Small intestine (tissue), 7 donors: ENCODE measurements at regions not wholly inside any gene's neighbourhood (a gene's known extent, or its start where the extent isn't known, plus 50 kb on each side); places are given as distances from the start of the nearest gene placed in this dataset.
A peak's percentile ranks its signal among the peaks of the same experiment; 100 is the strongest.

Experiments used
- DNase-seq, 2 donors: peaks; one replicate each; pipeline versions ENCODE4 v3.0.0 to v3.0.0-alpha.2; 2013
- FAIRE-seq: peaks from 2 replicates; lab custom pipeline; 2012; peaks lifted over from hg19 to GRCh38; lab: Jason Lieb, UNC
- H3K27ac ChIP-seq, 3 donors: one replicate each; pipeline ENCODE4 v1.5.1; 2013; ENCODE audit warnings: low read length in 2 of 3, mild to moderate bottlenecking in 2 of 3, control low read depth in 1 of 3, inconsistent platforms in 1 of 3, low read depth in 1 of 3, moderate library complexity in 1 of 3
- H3K27me3 ChIP-seq, 3 donors: one replicate each; pipeline ENCODE4 v1.6.1; 2013; ENCODE audit warnings: low read length in 3 of 3, inconsistent platforms in 1 of 3; ENCODE audit not compliant: control insufficient read depth in 3 of 3, insufficient read depth in 3 of 3
- H3K36me3 ChIP-seq, 3 donors: one replicate each; pipeline ENCODE4 v1.6.1; 2013; ENCODE audit warnings: low read length in 3 of 3, inconsistent platforms in 1 of 3, low read depth in 1 of 3, mild to moderate bottlenecking in 1 of 3, moderate library complexity in 1 of 3; ENCODE audit not compliant: control insufficient read depth in 3 of 3, insufficient read depth in 2 of 3
- H3K4me1 ChIP-seq, 3 donors: one replicate each; pipeline ENCODE4 v1.6.1; 2013; ENCODE audit warnings: low read length in 2 of 3, inconsistent platforms in 1 of 3, low read depth in 1 of 3, mild to moderate bottlenecking in 1 of 3, moderate library complexity in 1 of 3; ENCODE audit not compliant: control insufficient read depth in 3 of 3, insufficient read depth in 2 of 3
- H3K4me3 ChIP-seq, 3 donors: one replicate each; pipeline ENCODE4 v1.5.1; 2013; ENCODE audit warnings: low read length in 3 of 3, control low read depth in 1 of 3, inconsistent platforms in 1 of 3, low read depth in 1 of 3, mild to moderate bottlenecking in 1 of 3, moderate library complexity in 1 of 3
- H3K9me3 ChIP-seq, 2 donors: one replicate each; pipeline ENCODE4 v1.6.1; 2013; ENCODE audit warnings: low read depth in 1 of 2, low read length in 1 of 2; ENCODE audit not compliant: control insufficient read depth in 2 of 2, insufficient read depth in 1 of 2
- WGBS, 3 donors: extraction: QIAGEN DNeasy Blood & Tissue Kit; methylation state at CpG; one replicate each; pipeline ENCODE4 v1.1.7; 2013; 5-methylcytosine and 5-hydroxymethylcytosine counted together
- donor health status: healthy with polysubstance abuse.
- donor health status: control.
- donor health status: control.
- donor health status: Bipolar disorder and iron deficiency.
- donor health status: healthy.

DNA sequence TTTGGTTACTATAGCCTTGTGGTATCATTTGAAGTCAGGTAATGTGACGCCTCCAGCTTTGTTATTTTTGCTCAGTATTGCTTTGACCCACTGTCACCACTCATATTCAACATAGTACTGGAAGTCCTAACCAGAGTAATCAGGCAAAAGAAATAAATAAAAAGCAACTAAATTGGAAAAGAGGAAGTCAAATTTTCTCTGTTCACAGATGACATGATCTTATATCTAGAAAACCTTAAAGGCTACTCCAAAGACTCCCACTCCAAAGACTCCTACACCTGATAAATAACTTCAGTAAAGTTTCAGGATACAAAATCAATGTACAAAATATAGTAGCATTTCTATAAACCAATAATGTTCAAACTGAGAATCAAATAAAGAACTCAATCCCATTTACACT, 348.6 kb downstream of the CXXC4 start:
- FAIRE-seq: no peak
- WGBS, 3 donors: 81 to 95% (median 89%) methylated on average over 1 of the region's 1 CpG
- H3K36me3 ChIP-seq: no peaks in the 10 kb centered on the region
- no peak for DNase-seq
- no peaks in the 10 kb centered on the region for H3K4me1 ChIP-seq
- H3K4me3 ChIP-seq: no peak overlapping the region
- no peaks in the 10 kb centered on the region for H3K27me3 ChIP-seq
- no peaks in the 10 kb centered on the region for H3K9me3 ChIP-seq
- H3K27ac ChIP-seq: no peak overlapping the region

DNA sequence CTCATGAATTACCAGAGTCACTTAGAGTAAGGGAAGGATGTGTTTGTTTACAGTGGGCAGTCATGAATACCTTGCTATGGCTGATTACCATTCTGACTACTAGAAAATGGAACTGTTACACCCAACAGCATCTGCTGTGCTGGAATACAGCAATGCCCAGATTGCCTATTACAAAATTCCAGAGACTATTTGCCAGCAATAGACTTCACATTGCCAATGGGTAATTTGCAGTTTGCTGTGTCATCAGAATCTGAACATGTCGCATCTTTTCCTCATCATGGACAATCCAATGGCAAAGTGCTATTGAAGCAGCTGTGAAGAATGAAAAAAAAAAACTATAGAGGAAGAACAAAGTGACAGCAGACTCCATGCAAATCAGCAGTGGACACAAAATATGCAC, 356.6 kb downstream of the CXXC4 start:
- no peaks in the 10 kb centered on the region for H3K36me3 ChIP-seq
- DNase-seq (no peak), FAIRE-seq (no peak)
- H3K4me3 ChIP-seq: no peak overlapping the region
- no peaks in the 10 kb centered on the region for H3K9me3 ChIP-seq
- 88 to 100% (median 95%) methylated on average over 1 of the region's 1 CpG for WGBS, 3 donors
- H3K27me3 ChIP-seq: no peaks in the 10 kb centered on the region
- no peaks in the 10 kb centered on the region for H3K4me1 ChIP-seq
- no peak overlapping the region for H3K27ac ChIP-seq

DNA sequence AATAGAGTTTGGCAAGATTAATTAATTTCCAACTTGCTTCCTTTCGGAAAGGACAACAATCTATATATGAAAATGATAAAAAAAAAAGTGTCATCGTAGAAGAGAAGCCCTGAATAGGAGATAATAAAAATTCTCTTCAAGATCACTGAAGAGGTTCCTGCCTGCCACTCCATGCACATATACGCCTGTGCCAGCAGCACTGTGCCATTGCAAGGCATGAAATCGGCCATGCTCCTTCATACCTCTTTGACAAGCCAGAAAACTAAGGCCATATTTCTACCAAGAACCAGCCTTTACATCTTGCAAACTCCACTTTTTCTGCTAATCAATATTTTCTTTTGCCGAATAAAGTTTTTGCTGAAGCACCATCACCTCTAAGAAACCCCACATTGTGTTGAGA, 365.5 kb downstream of the CXXC4 start:
- Histone ChIP-seq H3K27ac (no peak overlapping the region), H3K4me1 (peaks cover 0 to 5% (median 0%) of the 10 kb centered on the region in 3 donors), H3K9me3 (no peaks in the 10 kb centered on the region), H3K4me3 (no peak overlapping the region), H3K36me3 (no peaks in the 10 kb centered on the region), H3K27me3 (no peaks in the 10 kb centered on the region)
- FAIRE-seq (no peak), DNase-seq (no peak)
- 58 to 70% (median 60%) methylated on average over 5 of the region's 5 CpGs for WGBS, 3 donors

DNA sequence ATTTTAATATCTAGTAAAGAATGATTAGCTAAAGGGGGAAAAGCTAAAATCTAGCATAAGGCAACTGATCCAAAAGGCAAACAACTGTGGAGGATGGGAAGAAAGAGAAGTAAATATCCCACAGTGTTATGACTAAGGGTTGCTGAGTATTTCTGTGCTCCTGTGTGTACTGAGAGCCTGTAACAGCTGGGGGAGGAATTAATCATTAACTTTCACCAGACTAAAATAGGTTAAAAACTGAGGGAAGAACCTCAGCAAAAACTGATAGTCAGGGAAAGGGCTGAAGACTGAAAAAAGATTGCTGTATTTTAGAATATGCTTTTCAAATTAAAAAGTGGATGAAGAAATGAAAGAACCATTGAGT, 365.9 kb downstream of the CXXC4 start:
- no peak overlapping the region for H3K27ac ChIP-seq
- no peaks in the 10 kb centered on the region for H3K27me3 ChIP-seq
- H3K36me3 ChIP-seq: no peaks in the 10 kb centered on the region
- H3K4me1 ChIP-seq: peaks cover 0 to 5% (median 0%) of the 10 kb centered on the region in 3 donors
- no peak overlapping the region for H3K4me3 ChIP-seq
- DNase-seq: peak; percentile 30 to 59
- no peak for FAIRE-seq
- no peaks in the 10 kb centered on the region for H3K9me3 ChIP-seq

DNA sequence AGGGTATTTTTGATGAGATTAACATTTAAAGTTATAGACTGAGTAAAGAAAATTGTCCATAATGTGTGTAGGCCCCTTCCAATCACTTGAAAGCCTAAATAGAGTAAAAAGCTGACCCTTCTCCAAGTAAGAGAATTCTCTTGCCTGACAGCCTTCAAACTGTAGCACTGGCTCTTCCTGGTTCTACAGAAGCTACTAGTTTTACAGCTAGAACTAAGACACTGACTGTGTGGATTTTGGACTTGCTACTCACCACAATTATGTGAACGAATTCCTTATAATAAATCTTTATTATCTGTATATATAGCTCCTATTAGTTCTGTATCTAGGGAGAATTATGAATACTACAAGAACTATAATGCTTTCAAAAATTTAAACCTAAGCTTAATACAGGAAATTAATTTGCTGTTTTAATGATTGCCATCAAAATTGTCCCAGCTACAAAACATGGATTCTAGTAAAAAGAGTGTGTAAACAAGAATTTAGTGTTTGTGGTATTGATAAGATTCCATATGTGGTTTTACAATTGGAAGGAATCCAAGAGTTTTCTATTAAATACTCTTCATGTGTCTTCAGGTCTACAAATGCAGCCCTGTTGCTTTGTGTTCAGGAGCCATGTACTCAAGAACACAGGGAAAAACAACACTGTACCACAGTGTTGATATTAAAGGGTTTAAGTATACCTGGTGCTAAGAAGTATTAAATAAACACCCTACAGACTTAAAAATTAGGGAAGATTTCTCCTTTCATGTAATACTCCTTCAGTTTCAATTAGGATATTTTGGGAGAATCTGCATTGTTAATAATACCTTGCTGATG, 366.5 kb downstream of the CXXC4 start:
- Histone ChIP-seq H3K4me3 (no peak overlapping the region), H3K4me1 (peaks cover 0 to 5% (median 0%) of the 10 kb centered on the region in 3 donors), H3K9me3 (no peaks in the 10 kb centered on the region), H3K27me3 (no peaks in the 10 kb centered on the region), H3K36me3 (no peaks in the 10 kb centered on the region), H3K27ac (no peak overlapping the region)
- FAIRE-seq: no peak
- peak; percentile 6 for DNase-seq
- WGBS, 3 donors: 5 to 37% (median 14%) methylated on average over 1 of the region's 1 CpG

DNA sequence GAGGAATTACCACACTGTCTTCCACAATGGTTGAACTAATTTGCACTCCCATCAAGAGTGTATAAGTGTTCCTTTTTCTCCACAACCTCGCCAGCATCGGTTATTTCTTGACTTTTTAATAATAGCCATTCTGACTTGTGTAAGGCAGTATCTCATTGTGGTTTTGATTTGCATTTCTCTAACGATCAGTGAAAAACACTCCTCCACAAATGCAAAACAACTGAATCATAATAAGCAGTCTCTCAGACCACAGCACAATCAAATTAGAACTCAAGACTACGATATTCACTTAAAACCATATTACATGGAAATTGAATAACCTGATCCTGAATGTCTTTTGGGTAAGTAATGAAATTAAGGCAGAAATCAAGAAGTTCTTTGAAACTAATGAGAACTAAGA, 371.7 kb downstream of the CXXC4 start:
- no peaks in the 10 kb centered on the region for H3K36me3 ChIP-seq
- no peak overlapping the region for H3K27ac ChIP-seq
- no peak overlapping the region for H3K4me3 ChIP-seq
- no peak for DNase-seq
- no peaks in the 10 kb centered on the region for H3K9me3 ChIP-seq
- H3K27me3 ChIP-seq: no peaks in the 10 kb centered on the region
- FAIRE-seq: no peak
- 62 to 81% (median 65%) methylated on average over 4 of the region's 4 CpGs for WGBS, 3 donors
- H3K4me1 ChIP-seq: no peaks in the 10 kb centered on the region

DNA sequence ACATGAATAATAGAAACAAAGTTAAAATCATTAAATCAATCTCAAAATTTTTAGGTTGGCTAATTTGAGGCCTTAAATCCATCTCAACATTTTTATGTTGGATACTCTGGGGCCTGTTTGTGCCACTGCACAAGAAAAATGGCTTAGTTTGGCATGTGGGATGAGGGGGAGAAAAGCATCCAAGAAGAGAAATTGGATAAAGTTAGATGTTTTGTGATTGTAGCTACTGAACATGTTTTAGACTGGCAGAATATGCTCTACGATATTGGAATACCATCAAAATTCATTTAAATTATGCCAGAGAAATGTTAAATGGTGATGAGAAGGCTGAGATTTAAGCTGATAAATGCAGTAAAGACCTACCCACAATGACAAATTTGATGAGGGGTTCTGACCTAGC, 376.9 kb downstream of the CXXC4 start:
- no peaks in the 10 kb centered on the region for H3K27me3 ChIP-seq
- 0 to 65% (median 50%) methylated on average over 1 of the region's 1 CpG for WGBS, 3 donors
- H3K27ac ChIP-seq: no peak overlapping the region
- H3K4me1 ChIP-seq: no peaks in the 10 kb centered on the region
- H3K36me3 ChIP-seq: no peaks in the 10 kb centered on the region
- FAIRE-seq (no peak), DNase-seq (no peak)
- peaks cover 0 to 10% of the 10 kb centered on the region in 2 donors for H3K9me3 ChIP-seq
- H3K4me3 ChIP-seq: no peak overlapping the region

DNA sequence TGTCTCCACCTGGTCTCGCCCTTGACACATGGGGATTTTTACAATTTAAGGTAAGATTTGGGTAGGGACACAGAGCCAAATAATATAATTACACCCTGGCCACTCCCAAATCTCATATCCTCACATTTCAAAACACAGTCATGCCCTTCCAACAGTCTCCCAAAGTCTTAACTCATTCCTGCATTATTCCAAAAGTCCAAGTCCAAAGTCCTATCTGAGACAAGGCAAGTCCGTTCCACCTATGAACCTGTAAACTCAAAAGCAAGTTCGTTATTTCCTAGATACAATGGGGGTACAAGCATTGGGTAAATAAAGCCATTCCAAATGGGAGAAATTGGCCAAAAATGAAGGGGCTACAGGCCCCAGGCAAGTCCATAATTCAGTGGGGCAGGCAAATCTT, 380.8 kb downstream of the CXXC4 start:
- H3K27ac ChIP-seq: no peak overlapping the region
- peaks cover 0 to 10% of the 10 kb centered on the region in 2 donors for H3K9me3 ChIP-seq
- no peaks in the 10 kb centered on the region for H3K4me1 ChIP-seq
- no peak for FAIRE-seq
- no peaks in the 10 kb centered on the region for H3K27me3 ChIP-seq
- DNase-seq: no peak
- H3K36me3 ChIP-seq: no peaks in the 10 kb centered on the region
- H3K4me3 ChIP-seq: no peak overlapping the region
- WGBS, 3 donors: 45 to 74% (median 48%) methylated on average over 3 of the region's 3 CpGs

DNA sequence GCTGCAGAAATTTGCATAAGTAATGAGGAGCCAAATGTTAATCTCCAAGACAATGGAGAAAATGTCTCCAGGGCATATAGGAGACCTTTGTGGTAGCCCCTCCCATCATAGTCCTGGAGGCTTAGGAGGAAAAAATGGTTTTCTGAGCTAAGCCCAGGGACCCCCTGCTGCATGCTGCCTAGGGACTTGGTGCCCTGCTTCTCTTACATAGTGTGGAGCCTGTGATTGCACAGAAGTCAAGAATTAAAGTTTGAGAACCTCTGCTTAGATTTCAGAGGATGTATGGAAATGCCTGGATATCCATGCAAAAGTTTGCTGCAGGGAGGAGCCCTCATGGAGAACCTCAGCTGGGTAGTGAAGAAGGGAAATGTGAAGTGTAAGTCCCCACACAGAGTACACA, 379.4 kb upstream of the TACR3 start:
- no peak for DNase-seq
- H3K4me3 ChIP-seq: no peak overlapping the region
- no peak overlapping the region for H3K27ac ChIP-seq
- H3K4me1 ChIP-seq: no peaks in the 10 kb centered on the region
- FAIRE-seq: no peak
- H3K9me3 ChIP-seq: peaks cover 0 to 13% of the 10 kb centered on the region in 2 donors
- H3K27me3 ChIP-seq: no peaks in the 10 kb centered on the region
- no peaks in the 10 kb centered on the region for H3K36me3 ChIP-seq
